ENCODE measurements at regions not wholly inside any gene's neighbourhood (a gene's known extent, or its start where the extent isn't known, plus 50 kb on each side); places are given as distances from the start of the nearest gene placed in this dataset.
A peak's percentile ranks its signal among the peaks of the same experiment; 100 is the strongest.

GRCh38 chr11:70868341-70868885 lies 384.0 kb downstream of the SHANK2 start:
- TF ChIP-seq CHCHD3 (CRISPR knock-in tag; IDR thresholded peaks at IDR 0.05) (no peak), HSF4 (CRISPR knock-in tag; IDR thresholded peaks at IDR 0.05; ENCODE audit: borderline replicate concordance) (no peak), TOE1 (IDR thresholded peaks at IDR 0.05; ENCODE audit: borderline replicate concordance) (no peak), TOE1 (CRISPR knock-in tag; IDR thresholded peaks at IDR 0.05; ENCODE audit: borderline replicate concordance, low read depth) (no peak), ZBTB11 (CRISPR knock-in tag; IDR thresholded peaks at IDR 0.05) (no peak), CTCF (IDR thresholded peaks at IDR 0.05 in 2 of 3, conservative IDR thresholded peaks at IDR 0.05 in 1 of 3; ENCODE audit: insufficient read depth in 2 of 3, low read depth in 1 of 3, low read length in 3 of 3) (no peak), NELFE (IDR thresholded peaks at IDR 0.05; ENCODE audit: insufficient read depth, insufficient read length) (no peak), HMG20A (CRISPR knock-in tag; conservative IDR thresholded peaks at IDR 0.05) (no peak), NR4A1 (CRISPR knock-in tag; IDR thresholded peaks at IDR 0.05) (no peak), NR4A1 (tag; IDR thresholded peaks at IDR 0.05) (no peak), EP300 (IDR thresholded peaks at IDR 0.05; ENCODE audit: low read length) (no peak), ZFP36 (IDR thresholded peaks at IDR 0.05; ENCODE audit: low read depth, low read length, partially characterized antibody) (peak; percentile 58), SNRNP70 (optimal IDR thresholded peaks at IDR 0.05; ENCODE audit: low read depth, low read length) (no peak), CREB5 (CRISPR knock-in tag; IDR thresholded peaks at IDR 0.05) (no peak), ZNF24 (IDR thresholded peaks at IDR 0.05) (no peak)

All from K562 (cell line).